SU-DHL-6 (cell line): ENCODE measurements at regions not wholly inside any gene's neighbourhood (a gene's known extent, or its start where the extent isn't known, plus 50 kb on each side); places are given as distances from the start of the nearest gene placed in this dataset.
"Not testable (repeated sequence)": the region's sequence is repeated elsewhere in the genome, so short reads cannot be mapped to it uniquely, and the experiment has no call there.

Experiments
- H2AFZ ChIP-seq: fragments of 200-600 bp; sonication (generic); 2 replicates; pipeline ENCODE4 v1.6.1; 2014; ENCODE audit warnings: low read depth, mild to moderate bottlenecking, moderate library complexity, mixed read lengths, antibody characterized with exemption, low read length; ENCODE audit not compliant: severe bottlenecking
- H3F3A ChIP-seq: fragments of 200-600 bp; shearing (Covaris generic); 2 replicates; pipeline ENCODE4 v1.6.0; 2016; ENCODE audit warnings: antibody characterized with exemption, mild to moderate bottlenecking; ENCODE audit not compliant: insufficient read depth
- H3K27ac ChIP-seq: fragments of 200-600 bp; sonication (generic); 2 replicates; pipeline ENCODE4 v1.5.1; 2016; ENCODE audit warnings: low read depth, mild to moderate bottlenecking, low read length, moderate library complexity, mixed read lengths
- H3K27me3 ChIP-seq: fragments of 200-600 bp; sonication (generic), shearing (Covaris generic); 2 replicates; pipeline ENCODE4 v1.6.0; 2014; ENCODE audit warnings: mild to moderate bottlenecking, low read length
- H3K36me3 ChIP-seq: fragments of 200-600 bp; sonication (generic); 2 replicates; pipeline ENCODE4 v1.6.1; 2014; ENCODE audit warnings: mild to moderate bottlenecking, low read length, mixed read lengths
- H3K4me2 ChIP-seq: fragments of 300-600, 200-600 bp; shearing (Covaris generic), sonication (generic); 2 replicates; pipeline ENCODE4 v1.6.0; 2014; ENCODE audit warnings: low read length, low read depth, mild to moderate bottlenecking; ENCODE audit not compliant: poor library complexity, severe bottlenecking
- H3K4me3 ChIP-seq: fragments of 200-600 bp; sonication (generic); 2 replicates; pipeline ENCODE4 v1.5.1; 2014; ENCODE audit warnings: antibody characterized with exemption, low read length, mild to moderate bottlenecking, mixed read lengths; ENCODE audit not compliant: insufficient read depth, poor library complexity, severe bottlenecking
- H3K79me2 ChIP-seq: fragments of 200-600 bp; sonication (generic); 2 replicates; pipeline ENCODE4 v1.6.1; 2014; ENCODE audit warnings: mild to moderate bottlenecking, low read length, moderate library complexity; ENCODE audit not compliant: insufficient read depth
- H3K9ac ChIP-seq: fragments of 200-600 bp; sonication (generic); 2 replicates; pipeline ENCODE4 v1.7.0; 2014; ENCODE audit warnings: mild to moderate bottlenecking, low read length
- H3K9me2 ChIP-seq: fragments of 200-600 bp; sonication (generic); replicated peaks from 2 replicates; pipeline ENCODE4 v1.6.1; 2014; ENCODE audit warnings: low read length; ENCODE audit not compliant: insufficient read depth
- H3K9me3 ChIP-seq: fragments of 200-600 bp; sonication (generic); 2 replicates; pipeline ENCODE4 v1.6.1; 2014; ENCODE audit warnings: low read length, mixed read lengths; ENCODE audit not compliant: insufficient read depth
- H4K20me1 ChIP-seq: fragments of 200-600 bp; sonication (generic); 2 replicates; pipeline ENCODE4 v1.6.1; 2014; ENCODE audit warnings: low read depth, mild to moderate bottlenecking, antibody characterized with exemption, low read length, moderate library complexity, mixed read lengths
- EZH2phosphoT487 ChIP-seq: fragments of 200-600 bp; sonication (generic), shearing (Covaris generic); conservative IDR thresholded peaks from 2 replicates; pipeline ENCODE4 v1.6.1; 2018; ENCODE audit warnings: mild to moderate bottlenecking, antibody characterized with exemption, low read length, moderate library complexity, mixed read lengths
- TF ChIP-seq, protein P1 (sequence below): fragments of 200-600 bp; sonication (generic); IDR thresholded peaks from one replicate; pipeline ENCODE4 v1.5.1; 2017; ENCODE audit warnings: antibody characterized with exemption, mild to moderate bottlenecking, low read length, moderate library complexity; ENCODE audit not compliant: insufficient read depth, poor library complexity, severe bottlenecking

DNA sequence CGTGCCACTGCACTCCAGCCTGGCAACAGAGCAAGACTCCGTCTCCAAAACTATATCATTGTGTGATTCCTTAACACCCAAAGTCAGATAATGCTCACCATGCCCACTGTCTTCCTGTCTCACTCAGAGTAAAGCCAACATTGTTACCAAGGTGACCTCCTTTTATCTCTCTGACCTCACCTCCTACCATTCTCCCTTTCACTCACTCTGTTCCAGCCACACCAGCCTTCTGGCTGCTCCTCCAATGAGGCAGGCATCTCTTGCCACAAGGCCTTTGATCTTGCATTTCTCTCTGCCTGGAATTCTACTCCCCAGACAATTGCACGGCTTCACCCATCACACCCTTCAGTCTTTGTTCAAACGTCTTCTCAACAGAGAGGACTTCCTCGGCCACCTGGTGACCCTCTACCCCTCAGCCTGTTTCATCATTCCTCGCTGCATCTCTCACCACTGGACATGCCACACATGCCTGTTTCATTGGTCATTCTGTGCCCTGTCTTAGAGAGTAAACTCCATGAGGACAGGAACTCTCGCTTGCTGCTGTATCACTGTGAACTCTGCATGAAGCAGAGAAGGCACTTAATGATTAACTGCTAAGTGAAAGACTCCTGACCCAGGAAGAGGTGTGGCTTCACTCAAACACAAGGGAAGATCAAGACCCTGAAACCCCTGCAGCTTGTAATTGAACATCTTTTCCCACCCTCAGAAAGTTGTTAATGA is 67.1 kb upstream of the CAPZB start:
- Histone ChIP-seq H3K9me3 (peaks cover 6% of the 10 kb centered on the region; the same call in 1 of the 2 replicates), H3K79me2 (no peaks in the 10 kb centered on the region), H3K4me2 (no peak overlapping the region), H3F3A (no peaks in the 10 kb centered on the region), H2AFZ (no peak overlapping the region), H3K27me3 (no peaks in the 10 kb centered on the region), H4K20me1 (no peaks in the 10 kb centered on the region), H3K9ac (no peak overlapping the region), H3K4me3 (no peak overlapping the region), H3K36me3 (no peaks in the 10 kb centered on the region), H3K27ac (no peak overlapping the region), H3K9me2 (no peaks in the 10 kb centered on the region)
- TF ChIP-seq EZH2phosphoT487 = no peak
- TF ChIP-seq, protein P1, sequence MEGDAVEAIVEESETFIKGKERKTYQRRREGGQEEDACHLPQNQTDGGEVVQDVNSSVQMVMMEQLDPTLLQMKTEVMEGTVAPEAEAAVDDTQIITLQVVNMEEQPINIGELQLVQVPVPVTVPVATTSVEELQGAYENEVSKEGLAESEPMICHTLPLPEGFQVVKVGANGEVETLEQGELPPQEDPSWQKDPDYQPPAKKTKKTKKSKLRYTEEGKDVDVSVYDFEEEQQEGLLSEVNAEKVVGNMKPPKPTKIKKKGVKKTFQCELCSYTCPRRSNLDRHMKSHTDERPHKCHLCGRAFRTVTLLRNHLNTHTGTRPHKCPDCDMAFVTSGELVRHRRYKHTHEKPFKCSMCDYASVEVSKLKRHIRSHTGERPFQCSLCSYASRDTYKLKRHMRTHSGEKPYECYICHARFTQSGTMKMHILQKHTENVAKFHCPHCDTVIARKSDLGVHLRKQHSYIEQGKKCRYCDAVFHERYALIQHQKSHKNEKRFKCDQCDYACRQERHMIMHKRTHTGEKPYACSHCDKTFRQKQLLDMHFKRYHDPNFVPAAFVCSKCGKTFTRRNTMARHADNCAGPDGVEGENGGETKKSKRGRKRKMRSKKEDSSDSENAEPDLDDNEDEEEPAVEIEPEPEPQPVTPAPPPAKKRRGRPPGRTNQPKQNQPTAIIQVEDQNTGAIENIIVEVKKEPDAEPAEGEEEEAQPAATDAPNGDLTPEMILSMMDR = no peak

GRCh38 chr1:19551837-19552236 is 66.5 kb upstream of the CAPZB start:
- H3K4me2 ChIP-seq, H2AFZ ChIP-seq, H3F3A ChIP-seq, H3K27me3 ChIP-seq, H3K4me3 ChIP-seq, H3K9me2 ChIP-seq, H3K9ac ChIP-seq, H4K20me1 ChIP-seq, H3K36me3 ChIP-seq, H3K79me2 ChIP-seq, H3K27ac ChIP-seq: not testable (repeated sequence)
- H3K9me3 ChIP-seq = peaks cover 12% of the 10 kb centered on the region; the same call in 1 of the 2 replicates

GRCh38 chr1:19550437-19550836 is 65.1 kb upstream of the CAPZB start:
- H3K9me2 ChIP-seq, H3F3A ChIP-seq, H3K79me2 ChIP-seq, H2AFZ ChIP-seq, H3K4me3 ChIP-seq, H3K4me2 ChIP-seq, H3K36me3 ChIP-seq, H3K27ac ChIP-seq, H3K27me3 ChIP-seq, H4K20me1 ChIP-seq, H3K9ac ChIP-seq: not testable (repeated sequence)
- H3K9me3 ChIP-seq = peaks cover 13% of the 10 kb centered on the region; the same call in 1 of the 2 replicates

- Histone ChIP-seq H3K4me3 (no peak overlapping the region), H3K27ac (no peak overlapping the region)
- no peak for TF ChIP-seq EZH2phosphoT487
- TF ChIP-seq, protein P1 = no peak
These were observed 62.5 kb upstream of the CAPZB start for GRCh38 chr1:19547814-19548213.

More at GRCh38 chr1:19547814-19548213, 62.5 kb upstream of the CAPZB start:
- Histone ChIP-seq H3K27me3 (no peaks in the 10 kb centered on the region), H3K79me2 (no peaks in the 10 kb centered on the region), H3K9me2 (no peaks in the 10 kb centered on the region), H3F3A (no peaks in the 10 kb centered on the region), H3K4me2 (no peak overlapping the region), H3K9ac (no peak overlapping the region), H4K20me1 (no peaks in the 10 kb centered on the region), H3K9me3 (peaks cover 13% of the 10 kb centered on the region; the same call in 1 of the 2 replicates), H2AFZ (no peak overlapping the region), H3K36me3 (no peaks in the 10 kb centered on the region)
